Left lung (tissue), 4 donors: ENCODE measurements at regions not wholly inside any gene's neighbourhood (a gene's known extent, or its start where the extent isn't known, plus 50 kb on each side); places are given as distances from the start of the nearest gene placed in this dataset.
"Not testable (repeated sequence)": the region's sequence is repeated elsewhere in the genome, so short reads cannot be mapped to it uniquely, and the experiment has no call there.

Source experiments
- ATAC-seq: fragments of 200-7000 bp; cut with Tn5 transposase; one replicate; pipeline ENCODE4 v1.9.1; 2020; ENCODE audit warnings: moderate library complexity
- DNase-seq, 4 donors: peaks; one replicate each; pipeline ENCODE4 v3.0.0-alpha.2; 2013 to 2020
- H3K27ac ChIP-seq, 2 donors: fragments of 200-600 bp; sonication (generic) in 1 of 2; one replicate each; pipeline versions ENCODE4 v1.5.0 to v1.8.0; 2020 to 2021
- H3K27me3 ChIP-seq, 2 donors: fragments of 200-600 bp; sonication (generic) in 1 of 2; one replicate each; pipeline versions ENCODE4 v1.5.0 to v1.8.0; 2020 to 2021
- H3K36me3 ChIP-seq, 2 donors: fragments of 200-600 bp; sonication (generic) in 1 of 2; one replicate each; pipeline versions ENCODE4 v1.5.0 to v1.8.0; 2020 to 2021
- H3K4me1 ChIP-seq, 2 donors: fragments of 200-600 bp; one replicate each; pipeline ENCODE4 v1.8.0; 2021
- H3K4me3 ChIP-seq, 2 donors: fragments of 200-600 bp; sonication (generic) in 1 of 2; one replicate each; pipeline versions ENCODE4 v1.5.0 to v1.8.0; 2020 to 2021; ENCODE audit warnings: mild to moderate bottlenecking in 1 of 2
- H3K9me3 ChIP-seq, 2 donors: fragments of 200-600 bp; sonication (generic) in 1 of 2; one replicate each; pipeline versions ENCODE4 v1.5.0 to v1.8.0; 2020 to 2021
- intact Hi-C, 2 donors: fragments of 100-400 bp; cut with DNase I; formaldehyde crosslinking; loops; one replicate each; pipeline versions ENCODE4 v1.11.2 to v1.14.2; 2022
- TF ChIP-seq, protein P1 (sequence below), 2 donors: fragments of 200-600 bp; sonication (generic) in 1 of 2; IDR thresholded peaks; one replicate each; pipeline versions ENCODE4 v1.5.0 to v1.8.0; 2021; ENCODE audit warnings: antibody characterized with exemption in 2 of 2
- donor health status: DM: no; HTN: yes; CAD: no.
- donor health status: DM: no; HTN: no; CAD: no.

DNA sequence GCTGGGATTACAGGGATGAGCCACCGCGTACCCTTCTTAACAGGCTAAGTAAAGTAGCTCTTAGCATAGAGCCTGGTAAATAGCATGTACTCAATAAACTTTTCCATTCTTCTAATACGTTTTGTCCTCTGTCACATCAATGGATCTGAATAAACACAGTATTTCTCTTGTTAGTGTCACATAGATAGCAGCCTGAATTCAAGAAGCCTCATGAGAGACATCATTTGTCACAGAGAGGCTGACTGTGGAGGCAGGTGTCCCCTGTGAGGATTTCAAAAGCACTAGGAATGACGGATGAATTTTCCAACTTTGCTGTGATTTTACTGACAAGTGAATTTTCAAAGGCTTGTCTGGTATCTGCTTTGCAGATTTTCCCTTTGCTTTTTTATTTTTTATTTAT lies 82.6 kb upstream of the CDC14C start:
- no peaks in the 10 kb centered on the region for H3K4me1 ChIP-seq
- intact Hi-C loops: no loop called here
- no peak overlapping the region for H3K4me3 ChIP-seq
- no peak for DNase-seq
- H3K36me3 ChIP-seq: no peaks in the 10 kb centered on the region
- no peaks in the 10 kb centered on the region for H3K27me3 ChIP-seq
- no peak for ATAC-seq
- no peak overlapping the region for H3K27ac ChIP-seq
- no peaks in the 10 kb centered on the region for H3K9me3 ChIP-seq
- TF ChIP-seq, protein P1, sequence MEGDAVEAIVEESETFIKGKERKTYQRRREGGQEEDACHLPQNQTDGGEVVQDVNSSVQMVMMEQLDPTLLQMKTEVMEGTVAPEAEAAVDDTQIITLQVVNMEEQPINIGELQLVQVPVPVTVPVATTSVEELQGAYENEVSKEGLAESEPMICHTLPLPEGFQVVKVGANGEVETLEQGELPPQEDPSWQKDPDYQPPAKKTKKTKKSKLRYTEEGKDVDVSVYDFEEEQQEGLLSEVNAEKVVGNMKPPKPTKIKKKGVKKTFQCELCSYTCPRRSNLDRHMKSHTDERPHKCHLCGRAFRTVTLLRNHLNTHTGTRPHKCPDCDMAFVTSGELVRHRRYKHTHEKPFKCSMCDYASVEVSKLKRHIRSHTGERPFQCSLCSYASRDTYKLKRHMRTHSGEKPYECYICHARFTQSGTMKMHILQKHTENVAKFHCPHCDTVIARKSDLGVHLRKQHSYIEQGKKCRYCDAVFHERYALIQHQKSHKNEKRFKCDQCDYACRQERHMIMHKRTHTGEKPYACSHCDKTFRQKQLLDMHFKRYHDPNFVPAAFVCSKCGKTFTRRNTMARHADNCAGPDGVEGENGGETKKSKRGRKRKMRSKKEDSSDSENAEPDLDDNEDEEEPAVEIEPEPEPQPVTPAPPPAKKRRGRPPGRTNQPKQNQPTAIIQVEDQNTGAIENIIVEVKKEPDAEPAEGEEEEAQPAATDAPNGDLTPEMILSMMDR (IDR thresholded peaks at IDR 0.05): no peak

DNA sequence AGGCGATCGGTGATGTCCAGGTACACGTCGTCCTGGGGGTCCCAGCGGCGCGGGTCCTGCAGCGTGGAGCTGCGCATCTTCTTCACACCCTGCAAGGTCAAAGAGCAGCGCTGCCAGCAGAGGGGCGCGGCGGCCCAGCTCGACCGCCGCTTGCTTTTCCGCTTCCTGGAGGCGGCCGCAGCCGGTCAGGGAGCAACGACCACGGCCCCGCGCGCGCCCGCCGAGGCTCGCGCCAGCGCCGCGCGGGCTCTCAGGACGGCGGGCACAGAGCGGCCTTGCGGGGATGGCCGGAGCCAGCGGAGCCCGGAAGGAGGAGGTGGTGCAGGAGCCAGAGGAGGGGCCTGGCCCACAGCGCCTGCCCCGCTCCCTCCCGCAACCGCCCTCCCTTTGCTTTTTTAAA lies 76.4 kb upstream of the CDC14C start:
- no peak overlapping the region for H3K4me3 ChIP-seq
- H3K9me3 ChIP-seq: no peaks in the 10 kb centered on the region
- intact Hi-C loops: no loop called here
- peaks cover 0 to 4% of the 10 kb centered on the region in 2 donors for H3K27me3 ChIP-seq
- H3K36me3 ChIP-seq: no peaks in the 10 kb centered on the region
- no peaks in the 10 kb centered on the region for H3K4me1 ChIP-seq
- TF ChIP-seq, protein P1 (IDR thresholded peaks at IDR 0.05): no peak
- DNase-seq (peak in 3 of 4 donors; percentile 4 to 72 (median 21)), ATAC-seq (no peak)
- no peak overlapping the region for H3K27ac ChIP-seq

DNA sequence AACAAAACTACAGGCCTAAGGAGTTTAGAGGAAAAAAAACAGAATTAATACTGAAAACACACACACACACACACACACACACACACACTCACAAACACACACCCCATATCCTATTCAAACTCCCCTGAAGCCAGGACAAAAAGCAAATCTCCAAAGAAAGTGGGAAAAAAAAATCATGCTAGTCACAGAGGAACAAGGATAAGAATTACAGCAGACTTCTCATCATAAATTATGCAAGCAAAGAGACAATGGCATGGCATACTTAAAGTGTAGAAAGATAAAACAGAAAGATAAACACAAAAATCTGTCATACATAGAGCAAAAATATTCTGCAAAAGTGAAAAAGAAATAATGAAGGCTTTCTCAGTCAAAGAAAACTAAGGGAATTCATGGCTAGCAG lies 63.9 kb upstream of the CDC14C start:
- DNase-seq, H3K36me3 ChIP-seq, ATAC-seq, H3K27ac ChIP-seq, H3K27me3 ChIP-seq, H3K4me1 ChIP-seq, H3K4me3 ChIP-seq, H3K9me3 ChIP-seq, intact Hi-C loops: not testable (repeated sequence)

DNA sequence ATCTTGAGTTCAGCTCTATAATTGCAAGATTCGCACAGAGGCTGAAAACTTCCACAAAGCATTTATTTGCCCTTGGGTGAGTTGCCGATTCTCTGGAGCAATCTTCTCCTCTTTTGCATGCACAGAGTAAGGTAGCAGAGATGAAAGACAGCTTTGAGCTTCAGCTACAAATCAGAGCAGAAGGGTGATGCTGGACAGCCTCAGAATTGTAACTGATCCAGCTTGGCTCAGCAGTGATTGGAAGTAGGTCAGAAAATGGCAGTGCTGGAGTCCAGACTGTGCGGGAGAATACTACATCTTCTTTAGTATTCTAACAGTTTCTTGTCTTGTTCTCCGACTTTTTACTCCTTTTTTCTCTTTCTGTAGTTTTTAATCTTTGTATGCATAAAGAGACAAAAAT lies 55.4 kb upstream of the CDC14C start:
- no peaks in the 10 kb centered on the region for H3K27me3 ChIP-seq
- H3K9me3 ChIP-seq: no peaks in the 10 kb centered on the region
- TF ChIP-seq, protein P1 (IDR thresholded peaks at IDR 0.05): no peak
- no peak for ATAC-seq
- no peak overlapping the region for H3K4me3 ChIP-seq
- no peaks in the 10 kb centered on the region for H3K36me3 ChIP-seq
- DNase-seq: no peak
- no peak overlapping the region for H3K27ac ChIP-seq
- intact Hi-C loops: no loop called here
- no peaks in the 10 kb centered on the region for H3K4me1 ChIP-seq

DNA sequence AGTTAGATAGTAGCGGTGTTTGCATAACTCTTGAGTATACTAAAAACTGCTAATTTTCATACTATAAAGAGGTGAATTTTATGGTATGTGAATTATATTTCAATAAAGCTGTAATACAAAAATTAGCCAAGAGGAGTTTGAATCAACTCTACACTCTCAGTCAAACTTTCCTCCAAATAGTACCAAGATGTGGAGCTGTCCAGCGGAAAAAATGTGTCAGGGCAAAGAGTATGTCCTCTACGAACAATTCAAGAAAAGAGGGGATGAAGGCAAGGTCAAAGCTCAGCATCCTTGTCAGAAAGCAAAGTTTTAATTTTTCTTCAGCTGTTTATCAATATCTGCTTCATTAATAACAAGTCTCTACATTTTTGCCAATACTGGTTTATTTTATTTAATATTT lies 51.8 kb upstream of the CDC14C start:
- no peaks in the 10 kb centered on the region for H3K36me3 ChIP-seq
- no peaks in the 10 kb centered on the region for H3K9me3 ChIP-seq
- no peak overlapping the region for H3K4me3 ChIP-seq
- DNase-seq (no peak), ATAC-seq (no peak)
- intact Hi-C loops: no loop called here
- TF ChIP-seq, protein P1 (IDR thresholded peaks at IDR 0.05): no peak
- no peak overlapping the region for H3K27ac ChIP-seq
- H3K4me1 ChIP-seq: no peaks in the 10 kb centered on the region
- no peaks in the 10 kb centered on the region for H3K27me3 ChIP-seq
